T-helper 2 cell (primary cell): ENCODE measurements at regions not wholly inside any gene's neighbourhood (a gene's known extent, or its start where the extent isn't known, plus 50 kb on each side); places are given as distances from the start of the nearest gene placed in this dataset.
"Not testable (repeated sequence)": the region's sequence is repeated elsewhere in the genome, so short reads cannot be mapped to it uniquely, and the experiment has no call there.

Source experiments
- DNase-seq, 5 experiments: peaks; one replicate each; pipeline versions ENCODE4 v3.0.0 to v3.0.0-alpha.2; 2012 to 2022

DNA sequence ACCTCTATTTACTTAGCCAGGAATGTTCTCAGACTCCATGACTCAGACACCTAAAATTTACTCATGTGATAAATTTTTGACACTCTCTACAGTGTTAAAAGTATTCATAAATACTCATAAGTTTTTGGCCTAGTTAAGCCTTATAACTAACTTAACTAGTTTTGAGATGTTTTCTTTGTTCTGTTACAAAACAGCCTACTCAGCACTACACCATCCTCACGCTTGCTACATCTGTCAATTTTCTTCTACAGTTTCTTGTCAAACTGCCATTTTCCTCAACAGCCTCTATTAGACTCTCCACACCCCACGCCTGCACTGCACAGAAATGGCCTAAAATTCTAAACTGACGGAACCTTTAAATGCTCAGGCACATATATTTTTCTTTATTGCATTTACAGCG is 195.5 kb downstream of the ANXA1 start:
- no peak for DNase-seq

DNA sequence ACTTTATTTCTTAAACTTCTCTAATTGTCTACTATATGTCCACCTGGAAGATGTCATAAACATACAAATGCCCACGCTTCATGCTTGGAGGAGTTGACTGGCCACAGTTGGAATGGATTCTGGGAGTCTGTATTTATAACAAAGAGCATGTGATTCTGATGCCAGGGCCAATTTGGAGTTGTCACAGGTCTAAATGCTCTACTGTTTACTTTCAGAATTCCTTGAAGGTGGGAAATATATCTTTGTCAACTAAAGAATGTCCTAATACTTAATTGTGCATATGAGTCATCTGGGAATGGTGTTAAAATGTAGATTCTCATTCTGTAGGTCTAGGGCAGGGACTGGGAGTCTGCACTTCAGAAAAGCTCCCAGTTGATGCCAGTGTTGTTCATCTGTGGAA is 196.1 kb downstream of the ANXA1 start:
- no peak for DNase-seq

DNA sequence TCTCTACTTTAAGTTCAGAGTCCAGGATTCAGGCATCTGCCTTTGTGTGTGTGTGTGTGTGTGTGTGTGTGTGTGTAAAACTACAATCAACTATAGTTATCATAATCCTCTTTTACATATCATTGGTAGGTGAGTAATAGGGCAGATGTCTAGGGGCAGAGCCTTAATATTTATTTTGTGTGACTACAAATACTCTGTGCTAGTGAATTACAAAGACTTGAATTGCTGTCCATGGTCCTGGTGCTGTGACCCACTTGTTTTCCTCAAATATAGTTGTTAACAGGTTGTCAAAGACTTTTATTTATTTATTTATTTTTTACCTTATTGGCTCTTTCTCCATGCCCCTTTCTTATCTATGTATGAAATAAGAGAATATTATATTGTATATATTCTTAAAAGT is 196.8 kb downstream of the ANXA1 start:
- no peak for DNase-seq

DNA sequence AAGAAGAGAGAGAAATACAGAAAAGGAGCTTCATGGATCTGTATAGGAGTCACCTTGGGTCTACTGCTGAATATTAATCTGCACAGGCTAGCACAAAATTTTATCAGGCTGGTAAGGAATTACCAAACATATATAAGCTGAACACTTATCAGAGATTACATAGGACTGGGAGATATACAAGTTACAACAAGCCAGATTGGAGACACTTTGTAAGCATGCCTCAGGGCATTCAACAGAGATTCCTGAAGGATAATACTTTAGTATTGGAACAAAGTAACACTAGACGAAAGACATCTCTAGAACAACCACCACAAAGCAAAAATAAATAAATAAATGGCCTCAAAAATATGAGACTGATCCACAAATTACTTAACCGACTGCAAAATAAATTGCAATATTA is 197.8 kb downstream of the ANXA1 start:
- no peak for DNase-seq

- DNase-seq = no peak
Measured at GRCh38 chr9:73357607-73358006, 205.9 kb downstream of the ANXA1 start.

DNA sequence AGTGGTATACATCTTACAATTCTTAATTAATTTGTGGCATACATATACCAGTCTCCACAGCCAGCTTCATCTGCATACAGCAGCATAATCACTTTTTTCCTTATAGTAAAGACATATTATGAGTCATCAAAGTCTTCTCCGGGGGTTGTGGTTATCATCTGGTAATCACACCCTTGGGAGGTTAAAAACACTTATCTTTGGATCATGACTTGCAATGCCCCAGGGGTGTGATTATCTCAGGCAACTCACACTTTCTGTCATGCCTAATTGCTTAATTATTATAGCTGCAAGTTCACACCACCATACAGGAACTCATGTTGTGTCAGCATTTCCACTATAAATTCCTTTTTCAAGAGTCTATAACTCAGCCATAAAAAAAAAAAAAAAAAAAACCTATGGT is 218.4 kb downstream of the ANXA1 start:
- peak in 1 of 5 experiments; percentile 79 for DNase-seq

DNA sequence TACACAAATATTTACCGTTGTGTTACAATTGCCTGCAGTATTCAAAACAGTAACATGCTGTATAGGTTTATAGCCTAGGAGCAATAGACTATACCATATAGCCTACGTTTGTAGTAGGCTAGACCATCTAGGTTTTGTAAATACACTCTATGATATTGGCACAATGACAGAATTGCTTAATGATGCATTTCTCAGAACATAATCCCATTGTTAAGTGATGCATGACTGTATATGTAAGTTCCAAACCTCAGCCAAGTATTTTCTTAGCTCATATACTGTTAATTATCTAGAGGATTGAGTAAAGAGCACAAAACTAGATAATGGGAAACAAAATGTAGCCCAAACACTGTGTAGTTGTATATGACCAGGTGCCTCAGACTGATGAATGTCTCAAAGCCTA is 220.1 kb downstream of the ANXA1 start:
- DNase-seq = no peak

- DNase-seq = no peak
Measured at GRCh38 chr9:73380411-73380810, 228.7 kb downstream of the ANXA1 start.

DNA sequence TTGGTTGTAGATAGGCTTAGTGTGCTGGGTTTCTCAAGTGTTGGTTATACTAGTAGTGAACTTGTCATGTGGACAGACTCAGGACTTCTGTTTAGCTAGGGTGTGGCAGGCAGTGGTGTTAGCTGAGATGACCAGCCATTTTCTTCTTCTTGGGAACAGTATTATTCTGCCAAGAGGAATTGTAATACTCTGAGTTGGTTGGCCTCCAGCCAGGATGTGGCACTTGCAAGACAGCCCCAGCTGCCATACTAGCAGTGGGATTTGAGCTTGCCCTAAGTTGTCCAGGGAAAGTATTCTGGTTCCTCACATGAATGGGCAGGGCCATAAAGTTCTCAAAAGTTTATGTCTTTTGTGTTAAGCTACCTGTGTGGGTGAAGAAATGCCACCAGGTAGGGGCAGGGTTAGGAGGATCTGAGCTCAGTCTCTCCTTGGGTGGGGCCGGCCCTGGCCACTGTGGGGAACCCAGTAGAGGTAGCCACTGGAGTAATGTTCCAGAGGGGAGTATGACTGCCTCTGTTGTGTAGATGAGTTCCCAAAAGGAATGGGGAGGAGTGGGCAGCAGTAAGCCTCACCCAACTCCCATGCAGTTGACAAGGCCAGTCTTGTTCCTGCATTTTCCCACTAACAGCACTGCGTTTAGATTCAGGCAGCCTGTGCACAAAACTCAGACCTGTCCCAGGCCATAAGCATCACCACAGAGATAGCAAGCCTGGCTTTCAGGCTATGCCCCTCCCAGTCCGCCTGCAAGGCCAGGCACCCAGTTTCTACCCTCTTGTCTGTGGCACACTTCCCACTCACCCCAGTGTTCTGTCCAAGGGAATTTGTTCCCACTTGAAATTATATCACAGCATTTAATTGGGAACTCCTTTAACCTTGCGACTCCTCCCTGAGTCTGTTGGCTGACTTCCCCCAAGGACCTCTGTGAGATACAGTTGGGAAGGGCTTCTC is 250.7 kb downstream of the ANXA1 start:
- no peak for DNase-seq

DNA sequence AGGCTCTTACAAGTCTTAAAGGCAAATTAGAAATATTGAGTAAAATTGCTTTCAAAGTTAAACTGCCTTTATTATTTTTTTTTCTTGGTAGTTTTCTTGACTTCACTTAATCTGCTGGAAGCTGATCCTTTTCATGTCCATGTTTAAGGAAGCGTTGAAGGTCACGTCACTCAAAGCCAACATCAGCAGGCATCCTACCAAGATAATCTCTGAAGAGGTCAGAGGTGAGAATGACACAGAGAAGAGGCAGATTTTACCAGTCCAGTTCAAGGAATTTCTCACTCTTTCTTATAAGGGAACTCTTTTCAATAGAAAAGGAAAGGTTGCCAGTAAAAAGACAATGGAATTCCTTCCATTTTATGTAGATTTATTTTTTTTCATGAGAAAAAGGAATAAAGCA is 259.8 kb downstream of the ANXA1 start:
- no peak for DNase-seq

GRCh38 chr9:73412874-73413273 is 261.2 kb downstream of the ANXA1 start:
- DNase-seq = peak in 1 of 5 experiments; percentile 43

- no peak for DNase-seq
Measured at GRCh38 chr9:73423891-73424290, 272.2 kb downstream of the ANXA1 start.

GRCh38 chr9:73426269-73426668 is 274.6 kb downstream of the ANXA1 start:
- DNase-seq = no peak

DNA sequence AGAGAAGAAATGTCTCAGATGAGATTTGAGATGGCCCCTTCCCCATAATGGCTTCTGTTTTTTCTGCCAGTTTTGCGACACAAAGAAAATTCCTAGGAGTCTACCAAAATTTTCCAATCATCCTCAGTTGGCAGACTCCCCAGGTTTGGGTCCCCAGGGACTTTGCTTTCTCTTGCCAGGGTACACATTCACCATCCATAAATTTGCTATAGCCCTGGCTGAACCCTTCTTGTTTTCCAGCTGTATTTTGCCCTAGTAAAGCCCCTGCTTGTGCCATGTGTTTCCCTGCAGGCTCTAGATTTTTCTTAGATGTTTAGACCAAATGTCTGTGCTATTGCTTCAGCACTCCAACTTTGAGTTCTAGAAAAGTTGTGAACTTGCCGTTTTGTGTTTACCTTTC is 283.2 kb downstream of the ANXA1 start:
- no peak for DNase-seq

GRCh38 chr9:73437758-73438157 is 286.1 kb downstream of the ANXA1 start:
- DNase-seq = no peak

- not testable (repeated sequence) for DNase-seq
Measured at GRCh38 chr9:73439839-73440238, 288.2 kb downstream of the ANXA1 start.

GRCh38 chr9:73441223-73441622 is 289.6 kb downstream of the ANXA1 start:
- DNase-seq = no peak

DNA sequence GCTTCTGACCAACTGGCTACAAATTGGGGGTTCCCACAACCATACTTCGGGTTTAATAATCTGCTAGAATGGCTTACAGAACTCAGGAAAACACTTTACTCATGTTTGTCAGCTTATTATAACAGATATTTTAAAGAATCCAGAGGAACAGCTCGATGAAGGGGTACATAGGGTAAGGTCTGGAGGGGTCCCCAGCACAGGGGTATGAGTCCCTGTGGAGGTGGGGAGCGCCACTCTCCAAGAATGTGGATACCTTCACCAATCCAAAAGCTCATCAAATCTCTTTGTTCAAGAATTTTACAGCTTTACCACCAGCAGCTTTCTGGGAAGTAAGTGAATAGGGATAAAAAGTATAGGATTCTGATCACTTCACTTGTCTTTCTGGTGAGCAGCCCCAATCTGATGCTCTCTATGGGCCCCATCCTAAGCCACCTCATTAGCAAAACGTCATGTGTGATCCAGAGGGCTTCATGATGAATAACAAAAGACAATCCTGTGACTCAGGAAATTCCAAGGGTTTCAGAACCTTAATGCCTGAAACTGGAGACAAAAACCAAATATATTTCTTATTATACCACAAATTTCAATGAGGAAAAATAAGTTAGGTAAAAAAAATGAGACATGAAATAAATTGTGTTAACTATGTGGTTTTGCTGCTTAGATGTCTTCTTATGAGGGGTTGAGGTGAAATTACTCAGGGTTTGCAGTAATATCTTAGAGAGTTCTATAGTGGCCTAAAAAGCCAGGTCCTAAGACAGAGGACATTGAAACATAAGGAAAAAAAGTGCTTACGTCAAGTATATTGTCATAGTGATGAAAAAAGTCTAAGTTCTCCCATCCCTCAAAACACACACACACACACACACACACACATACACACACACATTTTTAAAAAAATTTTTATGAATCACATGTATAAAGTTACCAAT is 290.5 kb downstream of the ANXA1 start:
- no peak for DNase-seq

DNA sequence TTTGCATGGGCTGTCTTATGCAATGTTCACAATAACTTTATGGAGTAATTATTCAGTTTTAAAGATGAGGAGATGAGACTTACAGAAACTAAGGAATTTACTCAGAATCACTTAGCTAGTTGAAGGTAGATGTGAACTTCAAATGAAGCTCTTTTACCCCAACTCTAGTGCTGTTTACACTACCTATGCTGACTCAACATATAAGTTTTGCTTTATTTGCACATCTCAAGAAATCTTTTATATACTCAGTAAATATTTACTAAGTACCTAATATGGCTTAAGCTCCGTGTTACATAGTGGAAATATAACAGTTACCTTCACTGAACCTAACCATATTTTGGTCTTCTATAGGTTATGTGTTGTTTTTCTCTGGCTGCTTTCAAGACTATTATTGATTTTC is 293.2 kb downstream of the ANXA1 start:
- DNase-seq = no peak

DNA sequence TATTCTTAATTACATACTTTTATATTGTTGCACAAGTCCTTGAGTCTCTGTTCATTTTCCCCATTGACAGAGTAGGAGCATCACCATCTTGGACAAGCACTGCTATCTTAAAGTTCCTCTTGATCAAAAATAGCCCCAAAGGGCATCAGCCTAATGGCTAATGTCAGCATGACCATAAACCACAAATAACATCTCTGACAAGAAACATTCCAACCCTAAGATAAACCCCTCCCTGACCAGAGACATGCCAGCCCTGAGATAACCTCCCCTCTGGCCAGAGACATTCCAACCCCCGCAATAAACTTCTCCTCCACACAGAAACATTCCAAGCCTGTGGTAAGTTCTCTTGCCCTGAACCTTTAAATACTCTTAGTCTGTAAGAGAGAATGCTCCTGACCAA is 293.7 kb downstream of the ANXA1 start:
- DNase-seq = not testable (repeated sequence)

DNA sequence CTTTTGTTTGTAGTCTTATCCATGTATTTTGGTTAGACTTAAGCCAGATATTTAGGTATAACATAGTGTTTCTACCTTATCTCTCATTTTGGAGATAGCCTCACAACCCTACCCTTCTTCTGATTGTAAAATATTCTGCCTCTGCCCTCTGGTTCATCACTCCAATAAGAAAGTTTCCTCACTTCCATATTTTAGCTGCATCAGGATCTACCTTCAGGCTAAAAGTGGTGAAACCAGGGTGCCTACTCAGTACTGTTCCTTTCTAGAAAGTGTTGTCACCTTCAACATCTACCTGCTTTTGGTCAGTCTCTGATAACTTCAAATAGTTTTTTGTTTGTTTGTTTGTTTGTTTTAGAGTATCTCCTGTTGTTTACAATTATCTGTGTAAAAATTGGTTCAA is 294.6 kb downstream of the ANXA1 start:
- no peak for DNase-seq

DNA sequence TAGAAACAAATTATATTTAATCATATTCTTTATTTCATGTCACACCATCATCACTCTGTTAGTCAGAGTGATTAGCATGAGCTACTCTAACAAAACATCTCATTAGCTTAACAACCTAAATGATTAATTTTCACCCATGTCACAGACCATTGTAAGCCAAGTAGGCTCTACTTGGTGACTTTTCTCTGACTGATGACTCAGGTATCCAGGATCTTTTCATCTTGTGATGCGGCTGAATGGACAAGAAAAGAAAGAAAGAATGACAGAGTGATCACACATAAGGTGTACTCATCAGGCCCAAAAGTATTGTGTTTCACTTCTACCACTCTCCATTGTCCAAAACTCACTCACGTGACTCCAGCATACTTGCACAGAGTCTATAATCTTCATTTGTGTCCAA is 299.3 kb downstream of the ANXA1 start:
- DNase-seq = no peak

DNA sequence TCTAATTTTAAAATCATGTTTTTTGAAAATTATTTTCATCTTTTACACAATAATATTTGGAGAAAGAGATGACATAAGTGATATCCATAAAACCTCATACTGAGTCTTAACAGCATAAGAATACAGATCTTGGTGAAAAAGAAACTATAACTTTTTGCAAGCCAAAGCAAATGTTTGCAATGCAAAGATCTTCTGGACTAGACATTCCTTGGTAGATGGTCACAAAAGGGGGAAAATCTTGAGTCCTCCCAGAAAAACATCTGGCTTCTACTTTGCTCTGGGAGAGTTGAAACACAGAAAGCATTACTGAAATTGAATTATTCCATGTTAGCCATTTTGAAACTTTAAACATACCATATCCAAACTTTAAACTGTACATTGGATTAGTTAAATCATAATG is 308.2 kb downstream of the ANXA1 start:
- no peak for DNase-seq

DNA sequence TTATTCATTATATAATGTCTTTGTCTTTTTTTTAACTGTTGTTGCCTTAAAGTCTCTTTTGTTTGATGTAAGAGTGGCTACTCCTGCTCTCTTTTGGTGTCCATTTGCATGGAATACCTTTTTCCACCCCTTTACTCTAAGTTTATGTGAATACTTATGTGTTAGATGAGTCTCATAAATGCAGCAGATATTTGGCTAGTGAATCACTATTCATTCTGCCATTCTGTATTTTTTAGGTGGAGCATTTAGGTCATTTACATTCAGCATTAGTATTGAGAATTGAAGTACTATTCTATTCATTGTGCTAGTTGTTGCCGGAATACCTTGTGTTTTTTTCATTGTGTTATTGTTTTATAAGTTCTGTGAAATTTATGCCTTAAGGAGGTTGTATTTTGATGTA is 317.1 kb downstream of the ANXA1 start:
- no peak for DNase-seq
